A549 (cell line): ENCODE measurements at regions not wholly inside any gene's neighbourhood (a gene's known extent, or its start where the extent isn't known, plus 50 kb on each side); places are given as distances from the start of the nearest gene placed in this dataset.

ENCODE experiments used
- ATAC-seq, 2 experiments: fragments of 200-7000 bp in 1 of 2; fragments of >200 bp in 1 of 2; cut with Nextera tagmentation in 1 of 2; cut with Tn5 transposase in 1 of 2; 3 replicates each; pipeline versions ENCODE4 v1.8.0 to v1.9.1; 2018 to 2020; ENCODE audit warnings: mild to moderate bottlenecking in 1 of 2, moderate library complexity in 1 of 2
- CTCF ChIA-PET: fragments of 300-600 bp; sonication (Branson Sonifier 250); formaldehyde crosslinking; extraction: SDS; loops from one replicate; lab custom pipeline; 2021; ENCODE audit warnings: antibody characterized with exemption, inconsistent platforms; lab: Yijun Ruan, JAX
- POLR2A ChIA-PET: fragments of 350-600 bp; formaldehyde crosslinking; extraction: SDS; loops from one replicate; lab custom pipeline; 2021; ENCODE audit warnings: antibody characterized with exemption, inconsistent platforms; lab: Yijun Ruan, JAX
- DNase-seq, 2 experiments: peaks; one replicate each; pipeline versions ENCODE4 v3.0.0 to v3.0.0-alpha.2; 2011 to 2016; ENCODE audit warnings: low read depth in 1 of 2, low spot score in 1 of 2
- FAIRE-seq: peaks from 2 replicates; lab custom pipeline; 2011; peaks lifted over from hg19 to GRCh38; lab: Jason Lieb, UNC
- H3K27ac ChIP-seq, 2 experiments: fragments of >200 bp; sonication (Bioruptor Twin); formaldehyde crosslinking; 3 replicates each; pipeline ENCODE4 v1.5.1; 2016 to 2017
- H3K4me1 ChIP-seq: fragments of >200 bp; sonication (Bioruptor Twin); formaldehyde crosslinking; 3 replicates; pipeline ENCODE4 v1.6.1; 2016
- H3K4me2 ChIP-seq: fragments of >200 bp; sonication (Bioruptor Twin); formaldehyde crosslinking; 3 replicates; pipeline ENCODE4 v1.6.1; 2016
- H3K4me3 ChIP-seq: fragments of >200 bp; sonication (Bioruptor Twin); formaldehyde crosslinking; 3 replicates; pipeline ENCODE4 v1.5.1; 2016
- H3K9me3 ChIP-seq: fragments of >200 bp; sonication (Bioruptor Twin); formaldehyde crosslinking; 3 replicates; pipeline ENCODE4 v1.6.1; 2016
- CBX2 ChIP-seq: fragments of 200-600 bp; sonication (generic); IDR thresholded peaks from 2 replicates; pipeline ENCODE4 v1.6.1; 2016; ENCODE audit warnings: low read depth, mild to moderate bottlenecking, borderline replicate concordance
- EHF ChIP-seq: fragments of 250-450 bp; sonication (Bioruptor Pico); IDR thresholded peaks from 2 replicates; pipeline ENCODE4 v1.5.0; 2020; ENCODE audit warnings: mild to moderate bottlenecking
- EHMT2 ChIP-seq: fragments of 200-600 bp; sonication (generic); IDR thresholded peaks from 2 replicates; pipeline ENCODE4 v1.6.1; 2016; ENCODE audit warnings: antibody characterized with exemption, low read depth, mild to moderate bottlenecking, moderate library complexity
- GATA3 ChIP-seq: IDR thresholded peaks from 2 replicates; pipeline ENCODE4 v1.6.1; 2012; ENCODE audit warnings: borderline replicate concordance
- HDAC2 ChIP-seq: fragments of 200-600 bp; sonication (generic); IDR thresholded peaks from 2 replicates; pipeline ENCODE4 v1.6.1; 2016
- HEYL ChIP-seq: fragments of 250-450 bp; sonication (Bioruptor Pico); IDR thresholded peaks from 2 replicates; pipeline ENCODE4 v1.8.0; 2021; ENCODE audit warnings: mild to moderate bottlenecking, moderate library complexity
- JUN ChIP-seq, 2 experiments: fragments of >200 bp; sonication (Bioruptor Twin); formaldehyde crosslinking; IDR thresholded peaks; 2 replicates in 1 of 2; 3 replicates in 1 of 2; pipeline ENCODE4 v1.6.1; 2016 to 2017
- JUNB ChIP-seq: fragments of >200 bp; sonication (Bioruptor Twin); formaldehyde crosslinking; IDR thresholded peaks from 2 replicates; pipeline ENCODE4 v1.6.1; 2016
- KDM1A ChIP-seq: fragments of 200-600 bp; sonication (generic); IDR thresholded peaks from 2 replicates; pipeline ENCODE4 v1.6.1; 2016; ENCODE audit warnings: low read depth, mild to moderate bottlenecking
- NR3C1 ChIP-seq: fragments of >200 bp; sonication (Bioruptor Twin); formaldehyde crosslinking; IDR thresholded peaks from 3 replicates; pipeline ENCODE4 v1.6.1; 2017
- PHF8 ChIP-seq: fragments of 200-600 bp; sonication (generic); IDR thresholded peaks from 2 replicates; pipeline ENCODE4 v1.6.1; 2016; ENCODE audit warnings: low read depth, mild to moderate bottlenecking, antibody characterized with exemption, moderate library complexity, borderline replicate concordance
- POLR2AphosphoS2 ChIP-seq: conservative IDR thresholded peaks from 2 replicates; pipeline ENCODE4 v1.6.1; 2012; ENCODE audit warnings: low read length, improper control_type of control experiment, inconsistent platforms
- RCOR1 ChIP-seq: fragments of 150-350 bp; IDR thresholded peaks from 2 replicates; pipeline ENCODE4 v1.6.1; 2014; ENCODE audit warnings: antibody characterized with exemption, low read length, low read depth
- RFX5 ChIP-seq: fragments of 450-650 bp; IDR thresholded peaks from 2 replicates; pipeline ENCODE4 v1.7.1; 2014; ENCODE audit warnings: antibody characterized with exemption, mild to moderate bottlenecking, moderate library complexity
- RNF2 ChIP-seq: fragments of 200-600 bp; sonication (generic); IDR thresholded peaks from 2 replicates; pipeline ENCODE4 v1.6.1; 2016; ENCODE audit warnings: low read depth, mild to moderate bottlenecking, antibody characterized with exemption, moderate library complexity, borderline replicate concordance
- SMC3 ChIP-seq: fragments of >200 bp; sonication (Bioruptor Twin); formaldehyde crosslinking; IDR thresholded peaks from 3 replicates; pipeline ENCODE4 v1.6.1; 2018; ENCODE audit warnings: inconsistent platforms
- SREBF2 ChIP-seq: fragments of 450-650 bp; IDR thresholded peaks from 2 replicates; pipeline ENCODE4 v1.6.1; 2014; ENCODE audit warnings: mild to moderate bottlenecking, moderate library complexity
- TP53 ChIP-seq: fragments of 250-450 bp; sonication (Bioruptor Pico); IDR thresholded peaks from 2 replicates; pipeline ENCODE4 v1.5.0; 2021; ENCODE audit warnings: mild to moderate bottlenecking, moderate library complexity
- ZSCAN20 ChIP-seq: fragments of 250-450 bp; sonication (Bioruptor Pico); IDR thresholded peaks from 2 replicates; pipeline ENCODE4 v1.8.0; 2022; ENCODE audit warnings: mild to moderate bottlenecking, moderate library complexity
- WGBS: methylation state at CpG from one replicate; pipeline ENCODE4 v1.1.6; 2017; ENCODE audit errors: missing lambda C conversion rate; 5-methylcytosine and 5-hydroxymethylcytosine counted together
- TF ChIP-seq, protein P1 (sequence below): fragments of 200-600 bp; sonication (generic); IDR thresholded peaks from 2 replicates; pipeline ENCODE4 v1.6.1; 2016; ENCODE audit warnings: antibody characterized with exemption, mild to moderate bottlenecking, moderate library complexity
- TF ChIP-seq, protein P2 (sequence below): fragments of 250-450 bp; sonication (Bioruptor Pico); IDR thresholded peaks from 2 replicates; pipeline ENCODE4 v1.5.0; 2020; ENCODE audit warnings: low read depth, mild to moderate bottlenecking, moderate library complexity
- TF ChIP-seq, protein P3 (sequence below): IDR thresholded peaks from 2 replicates; pipeline ENCODE4 v1.6.1; 2012
- TF ChIP-seq, protein P4 (sequence below): fragments of >200 bp; sonication (Bioruptor Twin); formaldehyde crosslinking; IDR thresholded peaks from 3 replicates; pipeline ENCODE4 v1.6.1; 2016
- TF ChIP-seq, protein P5 (sequence below): fragments of 250-450 bp; sonication (Bioruptor Pico); IDR thresholded peaks from 2 replicates; pipeline ENCODE4 v1.5.0; 2021; ENCODE audit warnings: mild to moderate bottlenecking, moderate library complexity, borderline replicate concordance
- TF ChIP-seq, protein P6 (sequence below): fragments of >200 bp; sonication (Bioruptor Twin); formaldehyde crosslinking; IDR thresholded peaks from 2 replicates; pipeline ENCODE4 v1.6.1; 2016
- TF ChIP-seq, protein P7 (sequence below): fragments of 150-350 bp; IDR thresholded peaks from 2 replicates; pipeline ENCODE4 v1.6.1; 2014; ENCODE audit warnings: low read depth, mild to moderate bottlenecking, low read length

DNA sequence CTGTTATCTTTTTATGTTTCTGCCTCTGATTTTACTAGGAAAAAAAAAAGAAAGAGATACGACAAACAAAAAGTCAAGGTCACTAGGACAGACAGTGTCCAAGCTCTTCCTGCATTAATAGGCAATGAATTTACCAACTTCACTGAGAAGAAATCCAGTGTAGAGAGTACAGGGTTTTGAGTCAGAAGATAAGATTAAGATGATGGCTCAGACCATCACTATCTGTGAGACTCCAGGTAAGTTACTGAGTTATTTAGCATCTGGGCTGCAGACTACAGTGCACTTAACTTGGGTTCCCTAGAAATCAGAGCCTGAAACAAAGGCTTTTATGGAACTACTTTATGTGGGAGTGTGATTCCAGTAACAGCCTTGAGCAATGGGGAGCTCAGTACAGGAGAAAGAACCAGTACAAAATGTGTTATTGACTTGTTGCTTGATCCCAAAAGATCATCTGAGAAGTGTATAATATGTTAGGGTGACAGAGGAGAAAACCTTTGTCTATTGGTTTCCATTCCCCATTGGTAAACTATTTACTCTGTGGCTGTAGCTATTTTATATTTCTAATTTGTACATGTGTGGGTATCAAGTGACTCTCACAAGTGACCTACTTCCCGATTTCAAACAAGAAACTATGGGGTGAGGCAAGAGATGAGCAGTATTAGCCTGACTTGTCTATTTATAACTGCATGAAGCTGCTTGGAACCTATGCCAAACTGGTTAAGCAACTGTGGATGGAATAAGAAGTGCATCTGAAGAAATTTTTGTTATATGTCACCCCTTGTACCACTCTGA, 395.8 kb downstream of the RAB38 start:
- no peak for ATAC-seq
- FAIRE-seq: no peak
- Histone ChIP-seq H3K4me3 (no peak overlapping the region), H3K9me3 (no peaks in the 10 kb centered on the region), H3K4me2 (no peak overlapping the region), H3K4me1 (no peaks in the 10 kb centered on the region), H3K27ac (no peak overlapping the region)
- POLR2A ChIA-PET: no interaction called here
- TF ChIP-seq RFX5 (no peak), KDM1A (no peak), SMC3 (no peak), RNF2 (no peak), RCOR1 (no peak), HEYL (CRISPR knock-in tag) (no peak), CBX2 (no peak)
- TF ChIP-seq, protein P1, sequence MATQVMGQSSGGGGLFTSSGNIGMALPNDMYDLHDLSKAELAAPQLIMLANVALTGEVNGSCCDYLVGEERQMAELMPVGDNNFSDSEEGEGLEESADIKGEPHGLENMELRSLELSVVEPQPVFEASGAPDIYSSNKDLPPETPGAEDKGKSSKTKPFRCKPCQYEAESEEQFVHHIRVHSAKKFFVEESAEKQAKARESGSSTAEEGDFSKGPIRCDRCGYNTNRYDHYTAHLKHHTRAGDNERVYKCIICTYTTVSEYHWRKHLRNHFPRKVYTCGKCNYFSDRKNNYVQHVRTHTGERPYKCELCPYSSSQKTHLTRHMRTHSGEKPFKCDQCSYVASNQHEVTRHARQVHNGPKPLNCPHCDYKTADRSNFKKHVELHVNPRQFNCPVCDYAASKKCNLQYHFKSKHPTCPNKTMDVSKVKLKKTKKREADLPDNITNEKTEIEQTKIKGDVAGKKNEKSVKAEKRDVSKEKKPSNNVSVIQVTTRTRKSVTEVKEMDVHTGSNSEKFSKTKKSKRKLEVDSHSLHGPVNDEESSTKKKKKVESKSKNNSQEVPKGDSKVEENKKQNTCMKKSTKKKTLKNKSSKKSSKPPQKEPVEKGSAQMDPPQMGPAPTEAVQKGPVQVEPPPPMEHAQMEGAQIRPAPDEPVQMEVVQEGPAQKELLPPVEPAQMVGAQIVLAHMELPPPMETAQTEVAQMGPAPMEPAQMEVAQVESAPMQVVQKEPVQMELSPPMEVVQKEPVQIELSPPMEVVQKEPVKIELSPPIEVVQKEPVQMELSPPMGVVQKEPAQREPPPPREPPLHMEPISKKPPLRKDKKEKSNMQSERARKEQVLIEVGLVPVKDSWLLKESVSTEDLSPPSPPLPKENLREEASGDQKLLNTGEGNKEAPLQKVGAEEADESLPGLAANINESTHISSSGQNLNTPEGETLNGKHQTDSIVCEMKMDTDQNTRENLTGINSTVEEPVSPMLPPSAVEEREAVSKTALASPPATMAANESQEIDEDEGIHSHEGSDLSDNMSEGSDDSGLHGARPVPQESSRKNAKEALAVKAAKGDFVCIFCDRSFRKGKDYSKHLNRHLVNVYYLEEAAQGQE: no peak
- TF ChIP-seq, protein P2, sequence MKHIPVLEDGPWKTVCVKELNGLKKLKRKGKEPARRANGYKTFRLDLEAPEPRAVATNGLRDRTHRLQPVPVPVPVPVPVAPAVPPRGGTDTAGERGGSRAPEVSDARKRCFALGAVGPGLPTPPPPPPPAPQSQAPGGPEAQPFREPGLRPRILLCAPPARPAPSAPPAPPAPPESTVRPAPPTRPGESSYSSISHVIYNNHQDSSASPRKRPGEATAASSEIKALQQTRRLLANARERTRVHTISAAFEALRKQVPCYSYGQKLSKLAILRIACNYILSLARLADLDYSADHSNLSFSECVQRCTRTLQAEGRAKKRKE (CRISPR knock-in tag): no peak
- DNase-seq: no peak
- CTCF ChIA-PET: interaction anchor here (0.6 kb wide), 1 partner anchor 446 kb away, joined by 3 read pairs; no protein-coding TSS in a partner anchor
- WGBS: 0% methylated on average over 2 of the region's 2 CpGs

DNA sequence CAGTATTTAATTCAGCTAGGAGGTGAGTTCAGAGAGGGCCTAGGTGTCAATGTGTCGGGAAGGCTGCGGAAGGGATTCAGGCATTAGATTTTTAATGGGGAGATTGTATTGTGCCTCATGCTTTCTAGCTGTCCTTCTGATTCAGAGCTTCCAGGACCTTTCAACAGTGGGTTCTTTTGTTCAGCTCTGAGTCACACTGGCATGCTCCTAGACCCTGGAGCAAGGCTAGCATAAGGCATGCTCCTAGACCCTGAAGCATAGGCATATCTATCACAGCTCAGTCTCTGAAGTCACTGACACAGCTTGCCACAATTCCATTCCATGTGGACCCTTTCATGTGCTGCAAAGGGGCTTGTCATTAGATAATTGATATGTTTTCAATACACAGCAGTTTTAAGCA, 396.9 kb downstream of the RAB38 start:
- no peak for TF ChIP-seq HDAC2
- TF ChIP-seq POLR2AphosphoS2: no peak
- TF ChIP-seq, protein P3, sequence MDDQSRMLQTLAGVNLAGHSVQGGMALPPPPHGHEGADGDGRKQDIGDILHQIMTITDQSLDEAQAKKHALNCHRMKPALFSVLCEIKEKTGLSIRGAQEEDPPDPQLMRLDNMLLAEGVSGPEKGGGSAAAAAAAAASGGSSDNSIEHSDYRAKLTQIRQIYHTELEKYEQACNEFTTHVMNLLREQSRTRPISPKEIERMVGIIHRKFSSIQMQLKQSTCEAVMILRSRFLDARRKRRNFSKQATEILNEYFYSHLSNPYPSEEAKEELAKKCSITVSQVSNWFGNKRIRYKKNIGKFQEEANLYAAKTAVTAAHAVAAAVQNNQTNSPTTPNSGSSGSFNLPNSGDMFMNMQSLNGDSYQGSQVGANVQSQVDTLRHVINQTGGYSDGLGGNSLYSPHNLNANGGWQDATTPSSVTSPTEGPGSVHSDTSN: no peak
- no peak for TF ChIP-seq CBX2
- TF ChIP-seq, protein P4, sequence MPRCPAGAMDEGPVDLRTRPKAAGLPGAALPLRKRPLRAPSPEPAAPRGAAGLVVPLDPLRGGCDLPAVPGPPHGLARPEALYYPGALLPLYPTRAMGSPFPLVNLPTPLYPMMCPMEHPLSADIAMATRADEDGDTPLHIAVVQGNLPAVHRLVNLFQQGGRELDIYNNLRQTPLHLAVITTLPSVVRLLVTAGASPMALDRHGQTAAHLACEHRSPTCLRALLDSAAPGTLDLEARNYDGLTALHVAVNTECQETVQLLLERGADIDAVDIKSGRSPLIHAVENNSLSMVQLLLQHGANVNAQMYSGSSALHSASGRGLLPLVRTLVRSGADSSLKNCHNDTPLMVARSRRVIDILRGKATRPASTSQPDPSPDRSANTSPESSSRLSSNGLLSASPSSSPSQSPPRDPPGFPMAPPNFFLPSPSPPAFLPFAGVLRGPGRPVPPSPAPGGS: no peak
- TF ChIP-seq PHF8: no peak
- no peak for TF ChIP-seq JUNB
- TF ChIP-seq, protein P5, sequence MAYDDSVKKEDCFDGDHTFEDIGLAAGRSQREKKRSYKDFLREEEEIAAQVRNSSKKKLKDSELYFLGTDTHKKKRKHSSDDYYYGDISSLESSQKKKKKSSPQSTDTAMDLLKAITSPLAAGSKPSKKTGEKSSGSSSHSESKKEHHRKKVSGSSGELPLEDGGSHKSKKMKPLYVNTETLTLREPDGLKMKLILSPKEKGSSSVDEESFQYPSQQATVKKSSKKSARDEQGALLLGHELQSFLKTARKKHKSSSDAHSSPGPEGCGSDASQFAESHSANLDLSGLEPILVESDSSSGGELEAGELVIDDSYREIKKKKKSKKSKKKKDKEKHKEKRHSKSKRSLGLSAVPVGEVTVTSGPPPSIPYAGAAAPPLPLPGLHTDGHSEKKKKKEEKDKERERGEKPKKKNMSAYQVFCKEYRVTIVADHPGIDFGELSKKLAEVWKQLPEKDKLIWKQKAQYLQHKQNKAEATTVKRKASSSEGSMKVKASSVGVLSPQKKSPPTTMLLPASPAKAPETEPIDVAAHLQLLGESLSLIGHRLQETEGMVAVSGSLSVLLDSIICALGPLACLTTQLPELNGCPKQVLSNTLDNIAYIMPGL (CRISPR knock-in tag): no peak
- TF ChIP-seq JUN (IDR thresholded peaks at IDR 0.05): no peak
- no peak for TF ChIP-seq NR3C1
- TF ChIP-seq ZSCAN20: no peak
- no peak for TF ChIP-seq HEYL (CRISPR knock-in tag)
- TF ChIP-seq TP53 (CRISPR knock-in tag): no peak
- no peak for TF ChIP-seq SREBF2
- TF ChIP-seq, protein P6, sequence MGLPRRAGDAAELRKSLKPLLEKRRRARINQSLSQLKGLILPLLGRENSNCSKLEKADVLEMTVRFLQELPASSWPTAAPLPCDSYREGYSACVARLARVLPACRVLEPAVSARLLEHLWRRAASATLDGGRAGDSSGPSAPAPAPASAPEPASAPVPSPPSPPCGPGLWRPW: no peak
- TF ChIP-seq EHMT2: no peak
- TF ChIP-seq, protein P7, sequence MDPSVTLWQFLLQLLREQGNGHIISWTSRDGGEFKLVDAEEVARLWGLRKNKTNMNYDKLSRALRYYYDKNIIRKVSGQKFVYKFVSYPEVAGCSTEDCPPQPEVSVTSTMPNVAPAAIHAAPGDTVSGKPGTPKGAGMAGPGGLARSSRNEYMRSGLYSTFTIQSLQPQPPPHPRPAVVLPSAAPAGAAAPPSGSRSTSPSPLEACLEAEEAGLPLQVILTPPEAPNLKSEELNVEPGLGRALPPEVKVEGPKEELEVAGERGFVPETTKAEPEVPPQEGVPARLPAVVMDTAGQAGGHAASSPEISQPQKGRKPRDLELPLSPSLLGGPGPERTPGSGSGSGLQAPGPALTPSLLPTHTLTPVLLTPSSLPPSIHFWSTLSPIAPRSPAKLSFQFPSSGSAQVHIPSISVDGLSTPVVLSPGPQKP: no peak
- no peak for TF ChIP-seq EHF (CRISPR knock-in tag)
- TF ChIP-seq GATA3: no peak
- Histone ChIP-seq H3K4me3 (no peak overlapping the region), H3K9me3 (no peaks in the 10 kb centered on the region), H3K27ac (no peak overlapping the region), H3K4me2 (no peak overlapping the region), H3K4me1 (no peaks in the 10 kb centered on the region)
- ATAC-seq: no peak
- no peak for DNase-seq
- POLR2A ChIA-PET: no interaction called here
- WGBS: 57% methylated on average over 2 of the region's 2 CpGs
- FAIRE-seq: no peak
- CTCF ChIA-PET: no interaction called here
